ENCODE measurements at regions not wholly inside any gene's neighbourhood (a gene's known extent, or its start where the extent isn't known, plus 50 kb on each side); places are given as distances from the start of the nearest gene placed in this dataset.

- Mint-ChIP-seq H3K27me3 (no peaks in the 10 kb centered on the region), H3K27ac (no peak overlapping the region), H3K9me3 (no peaks in the 10 kb centered on the region)
These were observed 464.3 kb downstream of the TMA16 start for GRCh38 chr4:163958751-163959150.

GRCh38 chr4:163959932-163960331 lies 465.4 kb downstream of the TMA16 start:
- H3K27me3 Mint-ChIP-seq: no peaks in the 10 kb centered on the region
- H3K4me3 Mint-ChIP-seq: no peak overlapping the region
- no peaks in the 10 kb centered on the region for H3K36me3 Mint-ChIP-seq
- H3K27ac Mint-ChIP-seq: no peak overlapping the region
- no peaks in the 10 kb centered on the region for H3K9me3 Mint-ChIP-seq
- no peaks in the 10 kb centered on the region for H3K4me1 Mint-ChIP-seq

More at GRCh38 chr4:163958751-163959150, 464.3 kb downstream of the TMA16 start:
- H3K36me3 Mint-ChIP-seq: no peaks in the 10 kb centered on the region
- no peak overlapping the region for H3K4me3 Mint-ChIP-seq
- H3K4me1 Mint-ChIP-seq: no peaks in the 10 kb centered on the region

- H3K9me3 Mint-ChIP-seq: peaks cover 6% of the 10 kb centered on the region
- no peaks in the 10 kb centered on the region for H3K4me1 Mint-ChIP-seq
These were observed 472.1 kb downstream of the TMA16 start for GRCh38 chr4:163966612-163967011.

GRCh38 chr4:163967263-163967662 lies 472.8 kb downstream of the TMA16 start:
- peaks cover 6% of the 10 kb centered on the region for H3K9me3 Mint-ChIP-seq
- no peaks in the 10 kb centered on the region for H3K4me1 Mint-ChIP-seq
- H3K27ac Mint-ChIP-seq: no peak overlapping the region
- no peak overlapping the region for H3K4me3 Mint-ChIP-seq
- no peaks in the 10 kb centered on the region for H3K27me3 Mint-ChIP-seq
- no peaks in the 10 kb centered on the region for H3K36me3 Mint-ChIP-seq

More at GRCh38 chr4:163966612-163967011, 472.1 kb downstream of the TMA16 start:
- Mint-ChIP-seq H3K36me3 (no peaks in the 10 kb centered on the region), H3K4me3 (no peak overlapping the region), H3K27me3 (no peaks in the 10 kb centered on the region), H3K27ac (no peak overlapping the region)

- no peak overlapping the region for H3K4me3 Mint-ChIP-seq
- no peaks in the 10 kb centered on the region for H3K27me3 Mint-ChIP-seq
- peaks cover 6% of the 10 kb centered on the region for H3K9me3 Mint-ChIP-seq
- no peaks in the 10 kb centered on the region for H3K36me3 Mint-ChIP-seq
- no peak overlapping the region for H3K27ac Mint-ChIP-seq
- no peaks in the 10 kb centered on the region for H3K4me1 Mint-ChIP-seq
These were observed 473.2 kb downstream of the TMA16 start for GRCh38 chr4:163967710-163968109.

GRCh38 chr4:163969291-163969690 lies 474.8 kb downstream of the TMA16 start:
- no peaks in the 10 kb centered on the region for H3K27me3 Mint-ChIP-seq
- H3K27ac Mint-ChIP-seq: no peak overlapping the region
- no peaks in the 10 kb centered on the region for H3K36me3 Mint-ChIP-seq
- H3K4me1 Mint-ChIP-seq: no peaks in the 10 kb centered on the region
- no peak overlapping the region for H3K4me3 Mint-ChIP-seq
- peaks cover 6% of the 10 kb centered on the region for H3K9me3 Mint-ChIP-seq

GRCh38 chr4:163976588-163976987 lies 482.1 kb downstream of the TMA16 start:
- Mint-ChIP-seq H3K36me3 (no peaks in the 10 kb centered on the region), H3K27me3 (peaks cover under 1% of the 10 kb centered on the region), H3K9me3 (no peaks in the 10 kb centered on the region), H3K4me1 (no peaks in the 10 kb centered on the region), H3K4me3 (no peak overlapping the region), H3K27ac (no peak overlapping the region)

GRCh38 chr4:163988391-163988790 lies 493.9 kb downstream of the TMA16 start:
- Mint-ChIP-seq H3K4me3 (no peak overlapping the region), H3K27ac (no peak overlapping the region), H3K9me3 (no peaks in the 10 kb centered on the region), H3K27me3 (no peaks in the 10 kb centered on the region), H3K36me3 (no peaks in the 10 kb centered on the region), H3K4me1 (no peaks in the 10 kb centered on the region)

- H3K4me3 Mint-ChIP-seq: no peak overlapping the region
- no peaks in the 10 kb centered on the region for H3K36me3 Mint-ChIP-seq
- H3K27me3 Mint-ChIP-seq: no peaks in the 10 kb centered on the region
- no peaks in the 10 kb centered on the region for H3K9me3 Mint-ChIP-seq
- H3K4me1 Mint-ChIP-seq: no peaks in the 10 kb centered on the region
- no peak overlapping the region for H3K27ac Mint-ChIP-seq
These were observed 494.4 kb downstream of the TMA16 start for GRCh38 chr4:163988865-163989264.

- Mint-ChIP-seq H3K36me3 (no peaks in the 10 kb centered on the region), H3K4me3 (no peak overlapping the region), H3K4me1 (no peaks in the 10 kb centered on the region), H3K9me3 (no peaks in the 10 kb centered on the region), H3K27me3 (no peaks in the 10 kb centered on the region), H3K27ac (no peak overlapping the region)
These were observed 496.9 kb downstream of the TMA16 start for GRCh38 chr4:163991298-163991865.

- Mint-ChIP-seq H3K4me1 (peaks cover 3% of the 10 kb centered on the region), H3K27me3 (no peaks in the 10 kb centered on the region), H3K9me3 (peaks cover 4% of the 10 kb centered on the region), H3K27ac (no peak overlapping the region), H3K4me3 (no peak overlapping the region), H3K36me3 (no peaks in the 10 kb centered on the region)
These were observed 514.9 kb downstream of the TMA16 start for GRCh38 chr4:164009435-164009834.

GRCh38 chr4:164011791-164012190 lies 517.3 kb downstream of the TMA16 start:
- Mint-ChIP-seq H3K36me3 (no peaks in the 10 kb centered on the region), H3K4me1 (peaks cover 3% of the 10 kb centered on the region), H3K27me3 (no peaks in the 10 kb centered on the region), H3K9me3 (peaks cover 4% of the 10 kb centered on the region), H3K4me3 (no peak overlapping the region), H3K27ac (no peak overlapping the region)

- Mint-ChIP-seq H3K4me3 (no peak overlapping the region), H3K9me3 (peaks cover 4% of the 10 kb centered on the region), H3K27ac (no peak overlapping the region), H3K4me1 (peaks cover 3% of the 10 kb centered on the region), H3K27me3 (no peaks in the 10 kb centered on the region), H3K36me3 (no peaks in the 10 kb centered on the region)
These were observed 518.0 kb downstream of the TMA16 start for GRCh38 chr4:164012396-164013027.

- no peaks in the 10 kb centered on the region for H3K36me3 Mint-ChIP-seq
- H3K4me3 Mint-ChIP-seq: no peak overlapping the region
- no peaks in the 10 kb centered on the region for H3K4me1 Mint-ChIP-seq
These were observed 527.5 kb downstream of the TMA16 start for GRCh38 chr4:164021947-164022346.

GRCh38 chr4:164023214-164023613 lies 528.7 kb downstream of the TMA16 start:
- H3K27ac Mint-ChIP-seq: no peak overlapping the region
- H3K36me3 Mint-ChIP-seq: no peaks in the 10 kb centered on the region
- H3K4me1 Mint-ChIP-seq: no peaks in the 10 kb centered on the region
- peaks cover 13% of the 10 kb centered on the region for H3K9me3 Mint-ChIP-seq
- no peak overlapping the region for H3K4me3 Mint-ChIP-seq
- H3K27me3 Mint-ChIP-seq: no peaks in the 10 kb centered on the region

More at GRCh38 chr4:164021947-164022346, 527.5 kb downstream of the TMA16 start:
- Mint-ChIP-seq H3K27ac (no peak overlapping the region), H3K27me3 (no peaks in the 10 kb centered on the region), H3K9me3 (peaks cover 13% of the 10 kb centered on the region)

GRCh38 chr4:164027805-164028204 lies 533.3 kb downstream of the TMA16 start:
- Mint-ChIP-seq H3K27ac (no peak overlapping the region), H3K27me3 (no peaks in the 10 kb centered on the region), H3K36me3 (no peaks in the 10 kb centered on the region), H3K9me3 (peaks cover 13% of the 10 kb centered on the region), H3K4me3 (no peak overlapping the region), H3K4me1 (no peaks in the 10 kb centered on the region)

- H3K27ac Mint-ChIP-seq: no peak overlapping the region
- no peaks in the 10 kb centered on the region for H3K9me3 Mint-ChIP-seq
- H3K27me3 Mint-ChIP-seq: no peaks in the 10 kb centered on the region
- no peaks in the 10 kb centered on the region for H3K36me3 Mint-ChIP-seq
- no peak overlapping the region for H3K4me3 Mint-ChIP-seq
- no peaks in the 10 kb centered on the region for H3K4me1 Mint-ChIP-seq
These were observed 545.0 kb downstream of the TMA16 start for GRCh38 chr4:164039482-164039881.

Data from activated naive CD4-positive, alpha-beta T cell treated with anti-CD3 and anti-CD28 coated beads, Interleukin-2, amount 50 U/mL, for 24 hours (primary cell).